ENCODE measurements at regions not wholly inside any gene's neighbourhood (a gene's known extent, or its start where the extent isn't known, plus 50 kb on each side); places are given as distances from the start of the nearest gene placed in this dataset.
"Not testable (repeated sequence)": the region's sequence is repeated elsewhere in the genome, so short reads cannot be mapped to it uniquely, and the experiment has no call there.

DNA sequence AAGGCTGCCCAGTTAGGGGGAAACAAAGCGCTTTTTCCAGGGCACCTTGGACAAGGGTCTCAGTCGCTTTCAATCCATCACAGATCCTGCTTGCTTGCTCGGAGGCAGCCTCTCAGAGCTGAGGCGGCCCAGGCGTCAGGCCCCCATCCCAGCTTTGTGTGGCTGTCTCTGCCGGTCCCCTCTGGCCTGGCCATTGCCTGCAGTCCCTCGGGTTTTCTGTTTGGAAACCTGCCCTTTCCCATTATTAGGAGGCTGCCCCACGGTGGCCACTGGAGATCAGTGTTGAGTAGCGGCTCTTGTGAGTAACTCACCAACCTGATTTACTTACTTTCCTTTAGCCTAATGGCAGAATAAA lies 216.1 kb downstream of the GLRX3 start:
- DNase-seq = no peak

DNA sequence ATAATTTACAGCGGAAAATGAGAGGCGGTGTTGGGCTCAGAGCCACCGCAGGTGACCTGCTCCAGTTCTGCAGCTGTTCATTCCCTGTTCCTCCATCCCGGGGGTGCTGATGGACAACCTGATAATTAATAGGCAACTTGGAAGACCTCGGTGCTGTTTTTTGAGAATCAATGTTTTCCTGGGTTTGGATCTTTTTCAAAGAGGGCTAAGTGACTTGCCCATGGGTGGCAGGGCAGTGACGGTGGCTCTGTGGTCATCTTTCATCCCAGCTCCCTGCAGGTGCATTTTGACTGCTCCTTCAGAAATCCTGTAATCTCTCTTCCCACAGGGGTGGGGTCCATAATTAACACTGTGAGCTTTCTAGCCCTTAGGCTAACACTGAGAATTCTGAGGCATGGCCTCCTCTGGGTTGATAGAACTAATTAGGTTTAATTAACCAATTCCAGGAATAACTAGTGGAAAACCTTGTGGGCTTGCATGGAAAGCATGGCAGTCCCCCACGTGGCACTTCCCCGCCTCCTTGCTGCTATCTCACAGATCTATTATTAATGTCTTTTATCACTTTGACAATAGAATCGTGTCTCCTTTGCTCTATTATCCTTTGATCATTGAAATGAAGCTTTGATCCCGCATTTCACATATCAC lies 217.9 kb downstream of the GLRX3 start:
- no peak for DNase-seq

DNA sequence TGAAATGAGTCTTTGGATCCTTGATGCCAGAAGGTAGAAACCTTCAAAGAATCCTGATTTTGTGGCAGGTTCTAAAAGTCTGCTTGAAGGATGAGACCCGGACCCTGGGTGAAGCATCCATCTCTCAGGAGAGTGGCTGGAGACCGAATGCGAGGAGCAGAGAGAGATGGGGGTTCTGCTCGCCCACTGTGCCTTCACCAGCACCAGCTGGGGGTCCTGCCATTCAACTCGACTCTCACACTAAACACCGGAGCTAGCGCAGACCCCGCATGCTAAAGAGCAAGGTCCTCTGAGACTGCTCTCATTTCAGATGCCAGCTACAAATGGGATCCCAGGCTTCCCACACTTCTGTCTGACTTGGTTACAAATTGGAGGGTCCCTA lies 218.4 kb downstream of the GLRX3 start:
- DNase-seq = no peak

DNA sequence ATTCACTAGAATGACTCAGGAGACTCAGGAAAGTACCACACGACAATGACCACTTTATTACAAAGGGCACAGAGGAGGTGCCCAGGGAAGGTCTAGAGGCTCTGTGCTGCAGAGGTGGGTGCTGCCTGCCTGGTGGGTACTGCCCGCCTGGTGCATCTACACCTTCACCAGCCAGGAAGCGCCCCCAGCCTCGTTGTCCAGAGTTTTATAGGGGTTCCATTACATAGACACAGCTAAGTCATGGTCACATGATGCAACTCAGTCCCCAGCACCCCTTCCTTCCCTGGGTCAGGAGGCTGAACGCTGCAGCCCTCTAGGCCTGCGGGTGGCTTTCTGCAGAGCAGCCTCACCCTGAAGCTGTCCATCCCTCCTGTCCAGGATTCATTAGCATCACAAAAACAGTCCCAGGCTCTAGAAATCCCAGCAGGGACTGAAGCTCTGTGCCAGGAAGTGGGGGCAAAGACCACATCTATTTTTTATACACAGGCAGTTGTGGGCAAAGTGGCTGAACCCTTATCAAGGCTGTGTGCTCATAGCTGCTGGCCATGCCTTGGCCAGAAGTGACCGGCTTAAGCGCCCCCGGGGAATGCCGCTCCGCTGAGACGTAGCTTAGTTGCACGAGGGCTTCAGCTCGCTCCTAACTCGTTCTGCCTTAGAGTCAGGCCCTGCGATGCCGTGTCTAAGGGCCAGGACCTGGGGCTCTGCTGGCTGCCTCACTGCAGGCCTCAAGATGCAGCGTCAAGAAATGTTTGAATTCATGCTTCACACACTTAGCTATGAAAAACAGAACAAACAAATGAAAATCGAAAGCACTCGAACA lies 219.0 kb downstream of the GLRX3 start:
- DNase-seq = no peak

DNA sequence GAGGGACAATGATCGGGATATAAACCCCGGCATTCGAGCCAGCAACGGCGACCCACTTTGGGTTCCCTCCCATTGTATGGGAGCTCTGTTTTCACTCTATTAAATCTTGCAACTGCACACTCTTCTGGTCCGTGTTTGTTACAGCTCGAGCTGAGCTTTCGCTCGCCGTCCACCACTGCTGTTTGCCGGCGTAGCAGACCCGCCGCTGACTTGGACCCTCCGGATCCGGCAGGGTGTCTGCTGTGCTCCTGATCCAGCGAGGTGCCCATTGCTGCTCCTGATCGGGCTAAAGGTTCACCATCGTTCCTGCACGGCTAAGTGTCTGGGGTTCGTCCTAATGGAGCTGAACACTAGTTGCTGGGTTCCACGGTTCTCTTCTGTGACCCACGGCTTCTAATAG lies 220.2 kb downstream of the GLRX3 start:
- DNase-seq = not testable (repeated sequence)

DNA sequence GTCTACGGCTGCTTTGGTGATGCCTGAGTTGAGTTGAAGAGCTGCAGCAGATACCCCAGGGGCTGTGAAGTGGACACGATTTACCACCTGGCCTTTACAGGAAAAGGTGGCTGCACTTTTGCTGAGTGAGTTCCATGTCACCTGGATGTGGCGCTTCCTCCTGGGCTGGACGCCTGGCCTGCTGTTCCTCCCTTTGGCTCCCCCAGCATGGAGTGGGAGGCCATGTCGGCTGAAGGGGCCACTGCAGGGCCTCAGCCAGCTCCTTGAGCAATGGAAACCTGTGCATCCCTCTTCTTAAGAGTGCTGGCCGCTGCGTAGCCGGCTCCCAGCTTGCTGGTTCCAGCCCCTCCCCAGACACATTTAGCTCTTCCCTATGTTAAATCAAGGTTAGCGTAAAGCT lies 221.0 kb downstream of the GLRX3 start:
- no peak for DNase-seq

DNA sequence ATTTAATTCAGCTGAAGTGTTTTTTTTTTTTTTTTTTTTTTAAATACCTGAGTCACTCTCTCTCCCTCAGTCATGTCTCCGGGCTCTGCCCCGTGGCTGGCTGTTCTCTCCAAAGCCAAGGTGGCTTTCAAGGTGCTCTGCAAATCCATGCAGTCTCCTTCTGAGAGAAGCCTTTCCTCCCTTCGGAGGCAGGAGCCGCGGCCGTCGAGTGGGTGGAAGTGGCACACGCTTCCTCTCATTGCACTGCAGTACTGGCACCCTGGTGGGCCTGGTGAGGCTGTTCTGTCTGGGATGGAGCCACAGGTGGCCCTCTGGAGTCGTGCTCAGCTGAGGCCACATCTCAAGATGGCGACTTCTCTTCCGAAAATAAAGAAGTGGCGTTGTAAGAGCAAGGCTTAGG lies 221.8 kb downstream of the GLRX3 start:
- DNase-seq = no peak

DNA sequence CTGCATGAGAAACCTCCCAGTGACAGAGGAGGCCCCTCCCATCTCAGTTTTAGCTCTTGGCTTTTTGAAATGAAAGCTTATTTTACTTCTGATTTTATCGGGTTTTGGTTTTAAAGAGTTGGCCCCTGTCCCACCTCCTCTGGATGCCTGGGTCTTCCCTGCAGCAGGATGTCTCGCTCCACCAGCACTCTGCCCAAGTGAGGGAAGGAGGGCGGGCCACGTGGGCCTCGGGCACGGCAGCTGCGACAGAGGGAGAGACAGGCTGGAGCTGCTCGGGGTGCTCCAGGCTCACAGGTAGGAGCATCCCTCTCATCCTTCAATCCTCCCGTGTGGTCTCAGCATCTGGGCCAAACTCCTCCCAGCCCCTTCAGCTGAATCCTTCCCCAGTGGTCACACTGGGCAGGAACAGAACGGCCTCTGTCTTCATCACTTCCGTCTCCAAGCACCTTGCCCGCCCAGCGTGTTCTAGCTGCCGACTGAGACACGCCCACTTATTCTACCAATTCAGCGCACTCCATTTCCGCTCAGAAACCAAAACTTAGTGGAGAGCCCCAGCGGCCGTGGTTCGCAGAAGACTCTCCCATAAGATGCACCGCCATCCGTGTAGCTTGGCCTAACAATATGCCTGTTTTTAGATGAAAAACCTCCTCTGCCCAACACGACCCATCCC lies 222.9 kb downstream of the GLRX3 start:
- no peak for DNase-seq

DNA sequence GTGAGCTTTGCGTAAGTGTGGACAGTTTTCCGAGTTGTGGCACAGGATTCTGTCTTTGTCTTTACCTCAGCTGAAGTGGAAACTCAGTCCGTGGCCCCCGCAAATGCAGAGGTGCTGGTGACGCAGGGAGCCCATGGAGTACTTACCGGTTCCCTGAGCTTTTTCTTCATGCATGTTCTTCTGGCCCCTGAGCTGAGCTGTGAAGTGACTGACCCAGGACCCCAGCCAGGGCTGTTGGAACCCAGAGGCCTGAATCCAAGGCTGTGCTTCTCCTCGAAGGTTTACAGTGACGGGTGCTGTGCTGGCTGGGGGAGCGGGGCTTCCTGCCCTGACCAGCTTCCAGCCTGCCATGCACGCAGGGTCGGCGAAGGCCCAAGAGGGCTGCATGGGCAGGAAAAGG lies 223.5 kb downstream of the GLRX3 start:
- no peak for DNase-seq

DNA sequence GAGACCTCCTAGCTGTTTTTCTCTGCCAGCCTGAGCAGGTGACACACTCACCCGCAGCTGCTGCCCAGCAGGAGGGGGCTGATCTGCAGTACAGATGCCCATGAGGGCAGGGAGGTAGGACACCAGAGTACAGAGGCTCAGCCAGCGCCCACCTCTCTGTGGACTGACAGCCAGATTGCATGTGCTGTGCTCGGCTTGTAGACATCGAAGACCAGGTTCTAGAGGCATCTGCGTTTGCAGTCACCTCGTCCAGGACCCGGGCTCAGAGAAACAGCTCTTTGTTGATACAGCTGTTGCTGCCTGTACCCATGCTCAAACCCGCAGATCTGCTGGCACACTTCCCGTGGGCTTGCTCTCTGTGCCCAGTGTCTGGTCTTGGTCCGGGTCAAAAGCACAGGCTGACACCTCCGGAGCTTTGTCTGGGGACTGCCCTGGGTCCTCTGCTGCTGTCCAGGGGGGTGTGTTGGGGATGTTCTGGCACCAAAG lies 224.7 kb downstream of the GLRX3 start:
- DNase-seq = no peak

DNA sequence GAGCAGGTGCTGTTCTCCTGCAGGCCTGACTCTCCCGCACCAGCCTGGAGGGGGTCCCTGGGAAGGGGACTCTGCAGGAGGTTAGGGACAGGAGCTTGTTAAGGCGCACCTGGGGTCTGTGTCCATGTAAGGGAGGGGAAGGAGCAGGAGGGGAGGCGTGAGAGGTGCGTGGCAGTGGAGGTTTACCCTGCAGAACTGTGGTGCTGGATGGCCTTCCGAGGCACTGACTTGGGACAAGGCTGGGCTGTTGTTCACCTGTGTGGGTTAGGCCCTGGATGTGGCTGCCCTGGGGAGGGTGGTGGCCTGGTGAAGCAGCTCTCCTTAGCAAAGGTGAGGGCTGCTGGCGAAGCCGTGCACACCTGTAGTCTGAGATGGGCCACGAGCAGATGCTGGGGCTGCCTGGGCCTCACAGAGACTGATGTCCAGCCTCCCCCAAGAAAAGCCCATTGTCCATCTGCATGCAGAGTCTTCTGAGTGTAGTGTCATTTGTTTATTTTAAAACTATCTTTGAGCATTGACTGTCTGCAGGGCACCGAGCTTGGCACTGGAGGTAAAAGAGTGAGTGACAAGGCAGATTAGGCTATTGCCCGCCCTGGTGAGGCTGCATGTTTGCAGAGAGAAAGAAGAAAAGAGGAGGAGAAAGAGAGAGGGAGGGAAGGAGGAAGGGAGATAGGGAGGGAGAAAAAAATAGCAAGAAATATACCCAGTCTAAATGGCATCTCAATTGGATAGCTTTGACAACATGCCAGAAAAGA lies 225.3 kb downstream of the GLRX3 start:
- DNase-seq = no peak

DNA sequence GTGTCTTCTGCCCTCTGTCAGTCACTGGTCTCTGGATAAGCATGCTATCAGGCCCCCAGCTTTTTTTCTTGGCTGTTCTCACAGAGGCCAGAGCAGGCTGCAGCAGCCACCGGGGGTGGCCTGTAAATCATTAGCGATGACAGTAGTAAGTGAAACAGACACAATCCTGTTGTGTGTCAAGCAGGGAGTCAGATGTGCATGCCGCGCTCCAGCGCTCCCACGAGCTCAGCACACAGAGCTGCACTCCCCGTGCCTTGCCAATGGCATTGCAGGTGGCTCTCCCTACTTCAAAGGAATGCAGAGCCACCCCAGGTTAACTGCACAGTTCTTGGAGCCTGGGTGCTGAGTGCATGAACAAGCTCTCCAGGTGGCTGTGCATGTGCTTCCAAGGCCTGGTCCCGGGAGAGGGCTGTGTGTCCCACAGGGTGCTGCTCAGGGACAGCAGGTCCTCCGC lies 226.1 kb downstream of the GLRX3 start:
- no peak for DNase-seq

DNA sequence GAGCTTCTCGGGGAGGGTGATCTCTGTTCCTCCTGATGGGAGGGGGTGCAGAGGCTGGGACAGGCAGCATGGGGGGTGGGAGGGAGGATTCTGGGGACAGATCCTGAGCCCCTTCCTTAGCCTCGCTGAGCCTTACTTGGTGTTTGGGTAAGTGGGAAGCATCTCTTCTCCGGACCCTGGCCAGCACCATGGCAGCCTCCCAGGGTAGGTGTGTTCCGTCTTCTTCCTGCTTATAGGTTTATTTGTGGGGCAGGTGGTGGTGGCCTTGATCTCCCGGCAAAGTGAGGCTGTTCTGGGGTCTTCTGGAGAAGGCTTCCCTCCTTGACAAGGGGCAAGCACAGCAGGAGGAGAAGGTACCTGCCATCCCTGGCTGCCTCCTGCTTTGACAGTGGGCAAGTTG lies 226.9 kb downstream of the GLRX3 start:
- no peak for DNase-seq

DNA sequence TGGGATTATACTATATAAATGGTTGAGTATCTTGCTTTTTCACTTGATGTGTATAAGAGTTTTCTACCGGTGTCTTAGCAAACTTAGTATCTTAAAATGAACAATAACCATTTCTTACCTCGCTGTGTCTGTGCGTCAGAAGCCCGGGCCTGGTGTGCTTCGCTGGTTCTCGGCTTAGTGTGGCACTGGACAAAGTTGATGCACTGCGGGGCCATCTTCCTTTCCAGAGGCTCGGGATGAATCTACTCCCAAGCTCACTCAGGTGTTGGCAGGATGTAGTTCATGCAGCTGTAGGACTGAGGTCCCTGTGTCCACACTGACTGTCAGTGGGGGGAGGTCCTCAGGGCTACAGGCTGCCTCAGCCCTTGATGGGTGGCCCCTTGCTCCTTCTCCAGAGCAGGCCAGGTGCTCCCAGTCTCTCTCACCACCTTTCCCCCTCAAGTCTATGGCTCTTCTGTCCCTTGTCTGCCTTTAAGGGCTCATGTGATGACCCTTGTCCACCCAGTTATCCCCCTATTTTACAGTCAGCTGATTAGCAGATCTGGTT lies 227.8 kb downstream of the GLRX3 start:
- DNase-seq = no peak

DNA sequence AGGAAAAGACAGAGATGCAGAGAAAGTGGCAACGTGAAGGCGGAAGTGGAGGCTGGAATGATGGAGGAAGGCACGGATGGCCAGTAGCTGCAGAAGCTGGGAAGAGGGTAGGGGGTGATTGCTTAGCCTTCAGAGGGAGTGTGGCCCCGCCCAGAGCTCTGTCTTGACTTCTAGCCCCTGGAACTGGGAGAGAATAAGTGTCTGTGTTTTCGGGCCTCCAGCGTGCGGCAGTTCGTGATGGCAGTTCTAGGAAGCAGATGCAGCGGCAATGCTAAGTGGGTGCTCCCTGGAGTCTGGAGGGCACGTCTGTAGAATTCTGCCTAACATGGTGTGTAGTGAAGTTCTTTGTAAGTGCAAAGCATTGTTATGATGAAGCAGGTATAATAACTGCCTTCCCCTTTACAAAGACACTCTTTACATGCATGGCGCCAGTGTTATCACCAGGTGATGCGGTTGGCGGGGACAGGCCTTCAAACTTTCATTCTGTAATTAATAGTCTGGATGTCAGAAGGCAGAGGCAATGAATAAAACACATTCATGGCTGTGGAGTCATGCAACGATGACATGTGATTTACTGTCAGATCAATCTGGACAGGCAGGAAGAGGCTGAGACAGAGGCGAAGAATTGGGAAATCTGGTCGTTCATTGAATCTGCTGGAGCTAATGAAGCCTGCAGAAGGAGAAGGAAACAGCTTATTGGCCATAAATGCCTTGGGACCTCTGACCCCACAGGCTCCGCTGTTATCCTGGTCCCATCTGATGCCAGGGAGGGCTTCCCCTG lies 228.6 kb downstream of the GLRX3 start:
- DNase-seq = no peak

DNA sequence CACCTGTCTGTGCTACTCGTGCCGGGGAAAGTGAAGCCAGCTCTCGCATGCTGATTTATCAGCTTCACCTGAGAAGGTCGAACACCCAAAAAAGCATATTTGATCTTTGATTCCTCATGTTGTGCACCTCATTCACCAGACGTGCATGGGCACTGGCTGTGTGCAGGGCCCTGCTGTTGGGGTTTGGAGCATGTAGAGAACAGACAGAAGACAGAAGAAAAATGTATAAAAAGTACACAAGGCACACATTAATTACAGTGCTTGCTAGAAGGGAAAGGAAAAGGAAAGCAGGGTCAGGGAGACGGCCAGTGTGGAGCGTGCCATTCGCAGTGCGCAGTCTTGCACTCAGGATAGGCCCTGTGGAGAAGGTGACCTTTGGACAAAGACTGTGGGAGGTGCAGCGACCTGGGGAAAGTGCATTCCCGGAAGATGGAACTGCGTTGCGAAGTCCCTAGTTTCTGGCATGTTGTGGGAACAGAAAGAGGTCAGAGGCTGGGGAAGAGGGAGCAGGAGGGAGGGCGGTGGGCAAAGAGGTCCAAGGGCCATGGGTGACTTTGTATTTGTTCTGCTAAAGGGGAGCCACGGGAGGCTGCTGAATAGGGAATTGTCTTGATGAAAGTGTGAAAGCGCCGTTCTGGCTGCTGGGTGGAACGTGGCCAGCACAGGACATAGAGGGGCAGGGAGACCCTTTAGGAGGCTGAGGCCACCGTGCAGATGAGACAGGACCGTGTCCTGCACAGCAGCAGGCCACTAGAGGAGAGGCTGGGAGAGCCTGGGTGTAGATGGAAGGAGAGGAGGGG lies 232.8 kb downstream of the GLRX3 start:
- DNase-seq = no peak

DNA sequence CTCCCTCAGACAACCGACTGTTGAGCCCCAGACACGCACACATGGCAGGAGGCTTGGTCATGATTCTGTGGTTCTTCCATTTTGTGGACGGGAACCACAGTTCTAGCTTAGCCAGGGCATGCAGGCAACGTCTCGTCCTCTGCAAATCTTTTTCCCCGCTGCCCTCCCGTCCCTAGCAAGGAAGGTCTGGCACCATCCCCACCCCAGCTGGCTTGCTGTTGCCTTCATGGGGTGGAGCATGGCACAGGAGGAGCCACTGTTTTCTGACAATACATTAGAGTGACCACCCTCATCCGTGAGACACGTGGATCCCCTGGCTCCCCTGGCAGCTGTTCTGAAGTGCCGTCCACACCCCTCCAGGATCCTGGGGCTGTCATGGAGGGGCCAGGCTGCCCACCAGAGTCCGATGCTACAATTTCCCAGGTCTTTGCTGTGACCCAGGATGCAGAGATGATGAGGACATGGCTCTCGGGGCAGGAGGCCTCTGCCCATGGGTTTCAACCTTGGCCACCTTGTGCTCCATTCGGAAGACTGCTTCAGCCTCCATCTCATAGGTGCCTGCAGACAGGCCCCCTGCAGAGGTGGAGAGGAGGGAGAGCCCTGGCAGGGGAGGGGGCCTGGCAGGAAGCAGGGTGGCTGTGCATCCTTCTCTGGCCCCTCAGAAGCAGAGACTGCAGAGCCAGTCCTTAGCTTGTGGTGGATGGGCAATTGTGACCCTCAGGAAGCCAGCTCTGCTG lies 233.6 kb downstream of the GLRX3 start:
- DNase-seq = no peak

DNA sequence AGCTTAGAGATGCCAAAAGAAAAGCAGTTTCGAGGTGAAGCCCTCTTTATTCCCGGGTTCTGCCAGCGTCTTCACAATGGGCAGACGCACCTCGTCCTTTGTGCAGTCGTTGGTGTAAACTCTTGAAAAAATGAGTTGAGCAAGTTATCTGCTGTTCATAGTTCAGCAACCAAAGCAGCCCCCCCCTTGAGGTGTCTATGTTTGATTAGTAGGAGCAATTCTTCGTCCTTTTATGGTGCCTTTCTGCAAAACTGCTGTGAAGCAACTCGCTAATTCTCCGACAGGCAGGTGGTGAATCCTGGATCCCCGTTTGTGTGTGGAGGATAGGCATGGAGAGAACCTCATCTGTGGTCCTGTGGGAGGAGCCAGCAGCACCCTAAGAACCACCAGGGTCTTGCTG lies 234.5 kb downstream of the GLRX3 start:
- DNase-seq = no peak

DNA sequence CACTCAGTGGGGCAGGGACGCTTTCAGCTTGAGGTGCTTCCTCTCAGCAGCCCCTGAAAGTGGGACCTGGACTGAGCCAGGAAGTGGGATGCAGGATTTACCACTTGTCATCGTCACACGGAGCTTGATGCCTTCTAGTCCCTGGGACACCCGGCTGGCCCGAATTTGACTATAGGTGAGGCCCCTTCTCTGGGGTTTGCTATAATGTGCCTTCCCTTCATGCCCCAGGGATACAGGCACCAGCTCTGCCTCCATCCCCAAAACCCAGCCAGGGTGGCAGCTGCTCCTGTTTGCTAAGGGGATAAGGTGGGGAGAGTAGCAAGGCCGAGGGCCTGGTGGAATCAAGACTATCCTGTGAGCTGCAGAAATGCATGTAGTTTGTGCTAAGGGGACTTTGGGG lies 235.0 kb downstream of the GLRX3 start:
- DNase-seq = no peak

DNA sequence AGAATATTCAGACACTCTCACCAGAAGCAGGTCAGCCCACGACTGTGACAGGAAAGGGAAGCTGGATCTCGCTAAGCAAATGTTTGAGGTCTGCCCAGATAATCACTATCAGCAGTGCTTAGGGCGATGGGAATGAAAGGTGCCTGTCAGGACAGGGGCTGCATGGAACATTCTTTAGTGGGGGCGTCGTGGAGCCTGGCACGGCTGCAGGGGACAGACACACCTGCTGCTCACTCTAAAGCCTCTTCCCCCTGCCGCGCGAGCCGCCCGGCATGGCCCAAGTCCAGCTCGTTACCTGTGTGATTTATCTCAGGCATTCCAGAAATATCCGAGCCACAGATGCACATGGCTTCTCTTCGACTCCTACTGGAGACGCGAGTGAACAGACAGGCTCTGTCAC lies 235.5 kb downstream of the GLRX3 start:
- DNase-seq = no peak

DNA sequence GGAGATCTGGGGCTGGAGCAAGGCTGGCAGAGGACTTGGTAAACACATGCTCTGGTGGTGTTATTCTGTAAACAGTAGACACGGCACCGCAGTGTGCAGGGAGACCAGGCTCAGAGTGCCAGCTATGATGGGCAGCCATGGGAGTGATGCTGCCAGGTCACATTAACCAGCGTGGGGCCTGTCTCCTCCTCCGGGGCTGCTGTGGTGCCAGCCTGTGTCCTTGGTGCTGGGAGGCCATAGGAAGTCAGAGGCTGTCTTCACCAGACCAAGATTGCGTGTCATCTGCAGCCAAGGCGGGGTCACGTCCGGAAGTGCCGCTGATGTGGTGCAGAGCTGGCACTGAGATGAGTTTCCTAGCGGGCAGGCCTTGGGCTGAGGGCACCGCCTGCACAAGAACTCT lies 236.0 kb downstream of the GLRX3 start:
- DNase-seq = no peak

Measured in activated CD4-positive, alpha-beta T cell treated with anti-CD3 and anti-CD28 coated beads for 48 hours (primary cell).